GM12891 (cell line): ENCODE measurements at regions not wholly inside any gene's neighbourhood (a gene's known extent, or its start where the extent isn't known, plus 50 kb on each side); places are given as distances from the start of the nearest gene placed in this dataset.
"Not testable (repeated sequence)": the region's sequence is repeated elsewhere in the genome, so short reads cannot be mapped to it uniquely, and the experiment has no call there.

ENCODE experiments used
- PAX5 ChIP-seq: IDR thresholded peaks from 2 replicates; pipeline ENCODE4 v1.6.1; 2011; ENCODE audit warnings: low read length, moderate library complexity, mild to moderate bottlenecking; ENCODE audit not compliant: insufficient read depth, severe bottlenecking
- POLR2A ChIP-seq: IDR thresholded peaks from 2 replicates; pipeline ENCODE4 v1.6.1; 2011; ENCODE audit warnings: low read depth, low read length, control low read depth
- POLR2AphosphoS5 ChIP-seq: IDR thresholded peaks from 2 replicates; pipeline ENCODE4 v1.6.1; 2011; ENCODE audit warnings: low read depth, low read length, control low read depth
- POU2F2 ChIP-seq: IDR thresholded peaks from 2 replicates; pipeline ENCODE4 v1.6.1; 2011; ENCODE audit warnings: low read depth, mild to moderate bottlenecking, control low read depth, low read length, moderate library complexity
- SPI1 ChIP-seq: IDR thresholded peaks from 2 replicates; pipeline ENCODE4 v1.6.1; 2011; ENCODE audit warnings: low read depth, low read length, control low read depth
- TAF1 ChIP-seq: IDR thresholded peaks from 2 replicates; pipeline ENCODE4 v1.6.1; 2011; ENCODE audit warnings: low read depth, low read length, control low read depth

- TF ChIP-seq POLR2A, SPI1, POLR2AphosphoS5, TAF1, PAX5, POU2F2: not testable (repeated sequence)
Measured at GRCh38 chr6:100043961-100044360, 49.9 kb upstream of the MCHR2 start.
